ENCODE measurements at regions not wholly inside any gene's neighbourhood (a gene's known extent, or its start where the extent isn't known, plus 50 kb on each side); places are given as distances from the start of the nearest gene placed in this dataset.

DNA sequence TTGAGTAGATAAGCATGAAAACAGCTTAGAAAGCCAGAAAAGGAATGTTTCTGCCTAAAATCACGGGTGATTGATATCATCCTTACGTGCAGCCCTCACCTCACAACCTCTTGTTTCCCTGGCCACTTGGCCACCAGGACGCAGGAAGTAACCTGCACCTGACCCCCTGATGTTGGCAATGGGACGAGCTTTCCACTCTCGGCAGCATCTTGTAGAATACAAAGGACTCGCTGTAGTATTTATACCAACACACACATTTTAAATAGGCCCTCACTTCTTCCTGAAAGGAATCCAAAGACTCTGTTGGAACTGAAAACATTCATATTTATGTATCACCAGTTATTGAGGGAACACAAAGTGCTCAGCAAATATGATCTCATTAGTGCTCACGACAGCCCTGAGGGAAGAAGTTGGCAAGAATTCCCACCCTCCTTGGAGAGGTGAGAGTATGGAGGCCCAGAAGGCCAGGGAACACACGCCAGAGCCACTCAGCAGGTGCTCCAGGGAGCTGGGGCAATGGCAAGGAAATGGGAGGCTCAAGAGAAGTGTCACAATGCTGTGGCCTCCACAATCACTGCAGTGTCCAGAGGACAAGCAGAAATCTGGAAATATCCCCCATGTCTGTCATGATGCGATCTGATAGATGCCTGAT lies 103.3 kb upstream of the KIT start:
- Histone ChIP-seq H3K79me2 (ENCODE audit: low read length) (no peaks in the 10 kb centered on the region), H3K27ac (ENCODE audit: low read length) (no peak overlapping the region), H3K9ac (ENCODE audit: low read length) (no peak overlapping the region), H3K4me1 (ENCODE audit: low read length) (no peaks in the 10 kb centered on the region), H3K27me3 (ENCODE audit: low read length) (no peaks in the 10 kb centered on the region), H2AFZ (ENCODE audit: low read length) (no peak overlapping the region), H3K9me3 (ENCODE audit: low read length) (no peaks in the 10 kb centered on the region), H3K4me2 (ENCODE audit: low read depth, low read length, poor library complexity, severe bottlenecking) (no peak overlapping the region), H3K36me3 (ENCODE audit: insufficient read depth, low read length) (no peaks in the 10 kb centered on the region), H3K9me2 (replicated peaks; ENCODE audit: insufficient read depth, low read length) (no peaks in the 10 kb centered on the region), H4K20me1 (ENCODE audit: insufficient read depth, low read depth, low read length) (no peaks in the 10 kb centered on the region), H3K4me3 (ENCODE audit: low read length) (no peak overlapping the region)
- no peak for DNase-seq

GRCh38 chr4:54556051-54556450 lies 101.7 kb upstream of the KIT start:
- no peak overlapping the region for H3K27ac ChIP-seq (ENCODE audit: low read length)
- H3K9me3 ChIP-seq (ENCODE audit: low read length), result no peaks in the 10 kb centered on the region
- H3K4me1 ChIP-seq (ENCODE audit: low read length), result no peaks in the 10 kb centered on the region
- H3K36me3 ChIP-seq (ENCODE audit: insufficient read depth, low read length), result no peaks in the 10 kb centered on the region
- H4K20me1 ChIP-seq (ENCODE audit: insufficient read depth, low read depth, low read length), result no peaks in the 10 kb centered on the region
- DNase-seq, result no peak
- H3K4me2 ChIP-seq (ENCODE audit: low read depth, low read length, poor library complexity, severe bottlenecking), result no peak overlapping the region
- H3K9ac ChIP-seq (ENCODE audit: low read length), result no peak overlapping the region
- no peaks in the 10 kb centered on the region for H3K27me3 ChIP-seq (ENCODE audit: low read length)
- no peak overlapping the region for H2AFZ ChIP-seq (ENCODE audit: low read length)
- no peaks in the 10 kb centered on the region for H3K9me2 ChIP-seq (replicated peaks; ENCODE audit: insufficient read depth, low read length)
- H3K4me3 ChIP-seq (ENCODE audit: low read length), result no peak overlapping the region
- no peaks in the 10 kb centered on the region for H3K79me2 ChIP-seq (ENCODE audit: low read length)

GRCh38 chr4:54556587-54556986 lies 101.2 kb upstream of the KIT start:
- H4K20me1 ChIP-seq (ENCODE audit: insufficient read depth, low read depth, low read length), result no peaks in the 10 kb centered on the region
- H3K9me2 ChIP-seq (replicated peaks; ENCODE audit: insufficient read depth, low read length), result no peaks in the 10 kb centered on the region
- H3K4me1 ChIP-seq (ENCODE audit: low read length), result no peaks in the 10 kb centered on the region
- H3K9me3 ChIP-seq (ENCODE audit: low read length), result no peaks in the 10 kb centered on the region
- no peak overlapping the region for H3K9ac ChIP-seq (ENCODE audit: low read length)
- H2AFZ ChIP-seq (ENCODE audit: low read length), result no peak overlapping the region
- no peaks in the 10 kb centered on the region for H3K27me3 ChIP-seq (ENCODE audit: low read length)
- H3K4me2 ChIP-seq (ENCODE audit: low read depth, low read length, poor library complexity, severe bottlenecking), result no peak overlapping the region
- H3K27ac ChIP-seq (ENCODE audit: low read length), result no peak overlapping the region
- DNase-seq, result no peak
- no peaks in the 10 kb centered on the region for H3K79me2 ChIP-seq (ENCODE audit: low read length)
- no peaks in the 10 kb centered on the region for H3K36me3 ChIP-seq (ENCODE audit: insufficient read depth, low read length)
- H3K4me3 ChIP-seq (ENCODE audit: low read length), result no peak overlapping the region

- Histone ChIP-seq H2AFZ (ENCODE audit: low read length) (no peak overlapping the region), H3K4me3 (ENCODE audit: low read length) (no peak overlapping the region), H3K36me3 (ENCODE audit: insufficient read depth, low read length) (no peaks in the 10 kb centered on the region), H3K9me3 (ENCODE audit: low read length) (no peaks in the 10 kb centered on the region), H3K27me3 (ENCODE audit: low read length) (no peaks in the 10 kb centered on the region), H3K9me2 (replicated peaks; ENCODE audit: insufficient read depth, low read length) (no peaks in the 10 kb centered on the region), H3K4me2 (ENCODE audit: low read depth, low read length, poor library complexity, severe bottlenecking) (no peak overlapping the region), H4K20me1 (ENCODE audit: insufficient read depth, low read depth, low read length) (no peaks in the 10 kb centered on the region), H3K9ac (ENCODE audit: low read length) (no peak overlapping the region), H3K79me2 (ENCODE audit: low read length) (no peaks in the 10 kb centered on the region), H3K27ac (ENCODE audit: low read length) (no peak overlapping the region), H3K4me1 (ENCODE audit: low read length) (no peaks in the 10 kb centered on the region)
- no peak for DNase-seq
Observed at GRCh38 chr4:54558889-54559677, 98.7 kb upstream of the KIT start.

DNA sequence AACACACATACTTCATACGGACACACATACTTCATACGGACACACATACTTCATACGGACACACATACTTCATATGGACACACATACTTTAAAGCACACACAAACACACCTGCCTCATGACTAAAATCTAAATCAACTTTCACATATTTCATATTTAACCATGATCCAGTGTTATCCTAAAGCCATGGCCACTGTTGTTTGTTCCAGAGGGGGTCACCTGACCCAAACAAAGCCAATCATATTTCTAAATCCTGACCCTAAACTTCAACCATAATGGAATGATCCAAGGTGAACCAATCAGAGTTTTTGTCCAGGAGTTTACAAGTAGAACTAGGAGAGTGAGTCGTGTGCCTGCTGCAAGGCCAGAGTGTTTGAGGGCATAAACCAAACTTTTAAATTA lies 97.2 kb upstream of the KIT start:
- Histone ChIP-seq H4K20me1 (ENCODE audit: insufficient read depth, low read depth, low read length) (no peaks in the 10 kb centered on the region), H3K27me3 (ENCODE audit: low read length) (no peaks in the 10 kb centered on the region), H3K4me3 (ENCODE audit: low read length) (no peak overlapping the region), H3K4me1 (ENCODE audit: low read length) (no peaks in the 10 kb centered on the region), H3K4me2 (ENCODE audit: low read depth, low read length, poor library complexity, severe bottlenecking) (no peak overlapping the region), H3K27ac (ENCODE audit: low read length) (no peak overlapping the region), H3K9me3 (ENCODE audit: low read length) (no peaks in the 10 kb centered on the region), H3K9ac (ENCODE audit: low read length) (no peak overlapping the region), H3K79me2 (ENCODE audit: low read length) (no peaks in the 10 kb centered on the region), H3K36me3 (ENCODE audit: insufficient read depth, low read length) (no peaks in the 10 kb centered on the region), H2AFZ (ENCODE audit: low read length) (no peak overlapping the region), H3K9me2 (replicated peaks; ENCODE audit: insufficient read depth, low read length) (no peaks in the 10 kb centered on the region)
- DNase-seq, result no peak

DNA sequence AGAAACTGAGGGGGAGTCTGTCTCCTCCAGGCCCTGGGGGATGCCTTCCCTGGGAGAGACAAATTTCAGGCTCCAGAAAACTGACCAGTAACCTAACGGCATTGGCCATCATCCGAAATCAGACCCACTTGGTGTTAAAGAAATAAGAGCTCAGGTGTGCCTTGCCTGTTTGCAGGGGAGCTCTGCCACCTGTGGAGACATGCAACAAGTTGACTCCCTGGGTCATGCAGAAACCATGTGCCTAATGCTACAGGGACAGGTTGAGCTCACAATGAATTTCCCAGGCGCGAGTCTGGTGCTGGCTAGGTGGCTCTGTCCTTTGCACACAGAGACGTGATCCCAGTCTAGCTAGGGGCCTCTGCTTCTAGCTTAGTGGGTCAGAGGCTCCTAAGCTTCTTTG lies 95.8 kb upstream of the KIT start:
- Histone ChIP-seq H3K4me3 (ENCODE audit: low read length) (no peak overlapping the region), H3K9me3 (ENCODE audit: low read length) (no peaks in the 10 kb centered on the region), H3K4me1 (ENCODE audit: low read length) (no peaks in the 10 kb centered on the region), H3K9ac (ENCODE audit: low read length) (no peak overlapping the region), H4K20me1 (ENCODE audit: insufficient read depth, low read depth, low read length) (no peaks in the 10 kb centered on the region), H3K4me2 (ENCODE audit: low read depth, low read length, poor library complexity, severe bottlenecking) (no peak overlapping the region), H3K9me2 (replicated peaks; ENCODE audit: insufficient read depth, low read length) (no peaks in the 10 kb centered on the region), H2AFZ (ENCODE audit: low read length) (no peak overlapping the region), H3K79me2 (ENCODE audit: low read length) (no peaks in the 10 kb centered on the region), H3K36me3 (ENCODE audit: insufficient read depth, low read length) (no peaks in the 10 kb centered on the region), H3K27ac (ENCODE audit: low read length) (no peak overlapping the region), H3K27me3 (ENCODE audit: low read length) (no peaks in the 10 kb centered on the region)
- DNase-seq, result no peak

DNA sequence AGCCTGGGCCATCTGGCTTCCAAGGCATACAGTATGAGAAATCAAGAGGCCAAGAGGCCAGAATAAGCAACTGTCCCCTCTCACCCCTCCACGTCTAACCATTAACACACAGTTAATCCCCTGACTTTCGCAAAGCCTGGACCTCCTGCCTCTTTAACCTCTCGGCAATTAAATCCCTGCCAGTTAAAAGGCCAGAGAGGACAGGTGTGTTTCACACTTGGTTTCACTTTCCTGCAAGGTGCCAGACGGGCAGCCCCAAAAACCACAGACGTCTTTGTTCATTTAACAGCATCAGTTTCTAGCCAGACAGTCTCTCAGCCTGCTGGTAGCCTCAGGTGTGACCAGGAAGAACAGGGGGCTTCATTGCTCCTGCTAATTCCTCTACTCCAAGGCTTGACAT lies 91.1 kb upstream of the KIT start:
- Histone ChIP-seq H3K27me3 (ENCODE audit: low read length) (no peaks in the 10 kb centered on the region), H3K9ac (ENCODE audit: low read length) (no peak overlapping the region), H3K4me2 (ENCODE audit: low read depth, low read length, poor library complexity, severe bottlenecking) (no peak overlapping the region), H3K9me3 (ENCODE audit: low read length) (no peaks in the 10 kb centered on the region), H3K27ac (ENCODE audit: low read length) (no peak overlapping the region), H3K4me1 (ENCODE audit: low read length) (no peaks in the 10 kb centered on the region), H3K36me3 (ENCODE audit: insufficient read depth, low read length) (no peaks in the 10 kb centered on the region), H2AFZ (ENCODE audit: low read length) (no peak overlapping the region), H4K20me1 (ENCODE audit: insufficient read depth, low read depth, low read length) (no peaks in the 10 kb centered on the region), H3K4me3 (ENCODE audit: low read length) (no peak overlapping the region), H3K79me2 (ENCODE audit: low read length) (no peaks in the 10 kb centered on the region), H3K9me2 (replicated peaks; ENCODE audit: insufficient read depth, low read length) (no peaks in the 10 kb centered on the region)
- no peak for DNase-seq

DNA sequence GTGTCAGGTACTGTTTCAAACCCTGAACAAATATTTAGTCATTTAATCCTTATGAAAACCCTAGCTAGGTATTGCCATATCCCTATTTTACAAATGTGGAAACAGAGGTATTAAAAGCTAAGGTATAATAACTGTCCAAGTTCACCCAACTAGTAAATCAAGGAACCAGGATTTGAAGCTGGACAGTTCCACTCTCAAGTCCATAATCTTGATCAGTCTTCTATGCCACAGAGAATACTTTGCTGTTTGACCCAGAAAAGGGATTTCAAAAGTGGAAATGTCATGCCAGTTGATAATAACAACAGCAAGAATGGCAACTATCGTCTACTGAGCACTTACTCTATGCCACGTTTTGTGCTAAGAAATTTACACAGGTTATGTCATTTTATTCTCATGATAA lies 90.4 kb upstream of the KIT start:
- no peaks in the 10 kb centered on the region for H4K20me1 ChIP-seq (ENCODE audit: insufficient read depth, low read depth, low read length)
- H3K9me2 ChIP-seq (replicated peaks; ENCODE audit: insufficient read depth, low read length), result no peaks in the 10 kb centered on the region
- H3K9ac ChIP-seq (ENCODE audit: low read length), result no peak overlapping the region
- H3K4me1 ChIP-seq (ENCODE audit: low read length), result no peaks in the 10 kb centered on the region
- H2AFZ ChIP-seq (ENCODE audit: low read length), result no peak overlapping the region
- no peak overlapping the region for H3K4me3 ChIP-seq (ENCODE audit: low read length)
- H3K4me2 ChIP-seq (ENCODE audit: low read depth, low read length, poor library complexity, severe bottlenecking), result no peak overlapping the region
- no peaks in the 10 kb centered on the region for H3K9me3 ChIP-seq (ENCODE audit: low read length)
- no peak for DNase-seq
- no peak overlapping the region for H3K27ac ChIP-seq (ENCODE audit: low read length)
- H3K36me3 ChIP-seq (ENCODE audit: insufficient read depth, low read length), result no peaks in the 10 kb centered on the region
- no peaks in the 10 kb centered on the region for H3K79me2 ChIP-seq (ENCODE audit: low read length)
- no peaks in the 10 kb centered on the region for H3K27me3 ChIP-seq (ENCODE audit: low read length)

Data from Karpas-422 (cell line).